ENCODE measurements at regions not wholly inside any gene's neighbourhood (a gene's known extent, or its start where the extent isn't known, plus 50 kb on each side); places are given as distances from the start of the nearest gene placed in this dataset.
"Not testable (repeated sequence)": the region's sequence is repeated elsewhere in the genome, so short reads cannot be mapped to it uniquely, and the experiment has no call there.

DNA sequence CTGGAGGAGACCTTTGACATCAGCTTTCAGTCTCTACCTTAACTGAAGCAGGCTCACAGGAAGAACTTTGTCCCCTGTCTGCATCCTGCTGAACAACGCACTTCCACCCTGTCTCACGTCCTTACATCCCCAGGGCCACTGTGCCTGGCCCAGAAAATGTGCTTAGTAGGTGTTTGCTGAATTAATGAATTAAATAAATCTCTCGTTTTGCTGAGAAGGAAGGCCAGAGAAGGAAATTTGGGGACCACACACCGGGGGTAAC is 54.3 kb upstream of the CREB3L1 start:
- H3K4me1 Mint-ChIP-seq (ENCODE audit: low read depth): peaks cover 3% of the 10 kb centered on the region
- ChIA-PET POLR2A (no interaction called here), CTCF (interaction anchor here (1.5 to 1.8 kb wide), 2 partner anchors 15 to 17 kb away, joined by 4 to 6 read pairs; no protein-coding TSS in a partner anchor)
- H3K27me3 Mint-ChIP-seq (ENCODE audit: low read depth): peaks cover 15% of the 10 kb centered on the region
- ATAC-seq: no peak
- H3K27ac Mint-ChIP-seq: no peak overlapping the region
- H3K36me3 Mint-ChIP-seq (ENCODE audit: low read depth): no peaks in the 10 kb centered on the region
- no peak for DNase-seq
- no peak overlapping the region for H3K4me3 Mint-ChIP-seq
- no peaks in the 10 kb centered on the region for H3K9me3 Mint-ChIP-seq (ENCODE audit: insufficient read depth)

GRCh38 chr11:46222490-46223251 is 54.8 kb upstream of the CREB3L1 start:
- H3K9me3 Mint-ChIP-seq (ENCODE audit: insufficient read depth): no peaks in the 10 kb centered on the region
- no peak overlapping the region for H3K27ac Mint-ChIP-seq
- no peak for DNase-seq
- peaks cover 15% of the 10 kb centered on the region for H3K27me3 Mint-ChIP-seq (ENCODE audit: low read depth)
- POLR2A ChIA-PET: interaction anchor here (0.6 kb wide), 1 partner anchor 586 kb away, joined by 3 read pairs; no protein-coding TSS in a partner anchor
- peaks cover 3% of the 10 kb centered on the region for H3K4me1 Mint-ChIP-seq (ENCODE audit: low read depth)
- no peak for ATAC-seq
- no peaks in the 10 kb centered on the region for H3K36me3 Mint-ChIP-seq (ENCODE audit: low read depth)
- CTCF ChIA-PET: interaction anchor here (1.5 to 1.8 kb wide), 2 partner anchors 16 to 17 kb away, joined by 4 to 6 read pairs; no protein-coding TSS in a partner anchor
- H3K4me3 Mint-ChIP-seq: no peak overlapping the region

DNA sequence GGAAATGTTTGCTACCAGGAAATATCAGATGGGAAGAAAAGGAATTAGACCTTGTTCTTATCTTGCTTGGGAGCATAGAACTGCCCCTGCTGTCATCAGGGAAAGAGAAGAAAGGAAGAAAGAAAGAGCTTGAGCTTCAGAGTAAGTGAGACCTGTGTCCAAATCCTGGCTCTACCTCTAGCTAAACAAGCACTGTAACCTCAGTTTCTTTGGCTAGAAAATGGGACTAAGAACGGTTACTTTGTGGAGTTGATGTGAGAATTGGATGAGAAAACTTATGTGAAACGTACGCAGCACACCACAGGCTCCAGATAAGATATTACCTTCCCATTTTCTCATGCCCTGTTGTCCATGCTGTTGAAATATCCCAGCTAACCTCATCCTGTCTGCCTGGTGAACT is 57.1 kb upstream of the CREB3L1 start:
- POLR2A ChIA-PET: no interaction called here
- H3K27ac Mint-ChIP-seq: no peak overlapping the region
- ATAC-seq: no peak

DNA sequence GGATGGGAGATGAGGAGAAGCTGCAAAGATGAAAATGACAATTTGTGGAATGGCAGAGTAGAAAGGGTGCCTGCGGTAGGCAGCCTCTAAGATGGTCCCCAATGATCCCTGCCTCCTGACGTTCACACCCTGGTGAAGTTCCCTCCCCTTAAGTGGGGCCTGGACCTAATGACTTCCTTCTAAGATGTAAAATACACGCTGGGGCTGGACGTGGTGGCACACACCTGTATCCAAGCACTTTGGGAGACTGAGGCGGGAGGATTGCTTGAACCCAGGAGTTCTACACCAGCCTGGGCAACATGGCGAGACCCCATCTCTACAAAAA is 60.7 kb upstream of the CREB3L1 start:
- ChIA-PET CTCF (no interaction called here), POLR2A (no interaction called here)
- no peak overlapping the region for H3K27ac Mint-ChIP-seq
- no peaks in the 10 kb centered on the region for H3K4me1 Mint-ChIP-seq (ENCODE audit: low read depth)
- peaks cover 4% of the 10 kb centered on the region for H3K27me3 Mint-ChIP-seq (ENCODE audit: low read depth)
- H3K36me3 Mint-ChIP-seq (ENCODE audit: low read depth): no peaks in the 10 kb centered on the region
- no peak for ATAC-seq
- no peak for DNase-seq
- no peak overlapping the region for H3K4me3 Mint-ChIP-seq
- no peaks in the 10 kb centered on the region for H3K9me3 Mint-ChIP-seq (ENCODE audit: insufficient read depth)

More for the DNA sequence above, 57.1 kb upstream of the CREB3L1 start:
- no peak for DNase-seq
- peaks cover 6% of the 10 kb centered on the region for H3K27me3 Mint-ChIP-seq (ENCODE audit: low read depth)
- CTCF ChIA-PET: no interaction called here
- no peak overlapping the region for H3K4me3 Mint-ChIP-seq
- H3K4me1 Mint-ChIP-seq (ENCODE audit: low read depth): peaks cover 3% of the 10 kb centered on the region
- H3K9me3 Mint-ChIP-seq (ENCODE audit: insufficient read depth): no peaks in the 10 kb centered on the region
- no peaks in the 10 kb centered on the region for H3K36me3 Mint-ChIP-seq (ENCODE audit: low read depth)

DNA sequence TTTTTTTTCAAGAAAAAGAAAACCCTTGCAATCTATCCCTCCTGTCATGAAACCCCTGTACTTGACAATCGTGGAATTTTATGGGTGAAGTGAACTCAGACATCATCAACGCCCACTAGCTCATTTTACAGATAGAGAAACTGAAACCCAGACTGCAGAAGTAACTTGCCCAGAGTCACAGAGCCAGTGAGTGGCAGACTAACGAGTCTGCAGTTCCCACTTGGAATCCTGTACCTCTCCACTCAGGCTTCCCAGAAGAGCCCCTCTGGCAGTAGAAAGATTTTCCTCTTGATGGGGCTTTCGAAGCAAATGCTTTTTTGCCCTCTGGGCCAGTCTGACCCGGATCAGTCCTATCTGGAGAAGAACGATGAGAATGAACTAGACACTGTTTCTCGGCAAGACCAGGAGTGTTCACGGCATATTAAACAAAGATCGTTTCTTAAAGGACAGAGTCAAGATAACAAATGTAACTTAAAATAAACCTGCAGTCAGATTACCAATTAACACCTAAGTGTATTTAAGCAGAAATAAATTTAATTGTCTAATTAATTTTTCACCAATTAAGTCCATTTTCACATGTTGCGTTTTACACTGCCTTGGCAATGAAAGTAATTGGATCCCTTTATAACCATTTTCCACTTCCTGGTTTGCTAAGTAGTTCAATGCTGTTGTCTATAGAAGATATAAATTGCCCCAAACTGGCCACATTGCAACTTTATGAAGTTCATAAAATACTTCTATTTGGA is 61.3 kb upstream of the CREB3L1 start:
- no peak for DNase-seq
- H3K27ac Mint-ChIP-seq: no peak overlapping the region
- no peaks in the 10 kb centered on the region for H3K4me1 Mint-ChIP-seq (ENCODE audit: low read depth)
- POLR2A ChIA-PET: no interaction called here
- H3K36me3 Mint-ChIP-seq (ENCODE audit: low read depth): no peaks in the 10 kb centered on the region
- H3K9me3 Mint-ChIP-seq (ENCODE audit: insufficient read depth): no peaks in the 10 kb centered on the region
- ATAC-seq: no peak
- H3K27me3 Mint-ChIP-seq (ENCODE audit: low read depth): peaks cover 4% of the 10 kb centered on the region
- CTCF ChIA-PET: no interaction called here
- no peak overlapping the region for H3K4me3 Mint-ChIP-seq

DNA sequence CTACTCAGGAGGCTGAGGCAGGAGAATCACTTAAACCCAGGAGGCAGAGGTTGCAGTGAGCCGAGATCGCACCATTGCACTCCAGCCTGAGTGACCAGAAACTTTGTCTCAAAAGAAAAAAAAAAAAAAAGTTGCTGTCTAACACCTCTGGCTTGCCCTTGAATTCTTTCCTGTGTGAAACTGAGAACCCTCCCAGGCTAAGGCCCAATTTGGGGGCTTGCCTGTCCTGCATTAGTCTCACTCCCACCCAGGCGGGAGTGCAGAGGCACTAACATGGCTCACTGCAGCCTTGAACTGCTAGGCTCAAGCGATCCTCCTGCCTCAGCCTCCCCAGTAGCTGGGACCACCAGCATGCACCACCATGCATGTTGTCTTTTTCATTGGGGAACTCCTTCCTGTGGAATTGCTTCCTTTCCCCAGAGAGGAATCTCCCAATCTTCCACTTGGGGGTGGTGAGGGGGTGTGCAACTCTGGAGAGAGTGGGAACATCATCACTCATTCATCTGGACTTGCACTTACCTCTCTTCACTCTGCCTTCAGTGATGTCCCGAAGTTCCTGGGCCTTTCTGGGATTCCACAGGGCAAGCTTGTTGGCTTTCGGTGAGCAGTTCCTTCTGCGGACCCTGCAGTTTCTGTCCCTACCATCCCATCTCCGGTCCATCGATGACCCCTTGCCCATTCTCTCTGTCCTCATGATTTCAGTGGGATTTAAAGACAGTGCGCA is 62.1 kb upstream of the CREB3L1 start:
- POLR2A ChIA-PET: no interaction called here
- DNase-seq (no peak), ATAC-seq (no peak)
- no peaks in the 10 kb centered on the region for H3K36me3 Mint-ChIP-seq (ENCODE audit: low read depth)
- H3K4me1 Mint-ChIP-seq (ENCODE audit: low read depth): peaks cover 6% of the 10 kb centered on the region
- no peak overlapping the region for H3K27ac Mint-ChIP-seq
- no peak overlapping the region for H3K4me3 Mint-ChIP-seq
- CTCF ChIA-PET: no interaction called here
- peaks cover 4% of the 10 kb centered on the region for H3K27me3 Mint-ChIP-seq (ENCODE audit: low read depth)
- no peaks in the 10 kb centered on the region for H3K9me3 Mint-ChIP-seq (ENCODE audit: insufficient read depth)

DNA sequence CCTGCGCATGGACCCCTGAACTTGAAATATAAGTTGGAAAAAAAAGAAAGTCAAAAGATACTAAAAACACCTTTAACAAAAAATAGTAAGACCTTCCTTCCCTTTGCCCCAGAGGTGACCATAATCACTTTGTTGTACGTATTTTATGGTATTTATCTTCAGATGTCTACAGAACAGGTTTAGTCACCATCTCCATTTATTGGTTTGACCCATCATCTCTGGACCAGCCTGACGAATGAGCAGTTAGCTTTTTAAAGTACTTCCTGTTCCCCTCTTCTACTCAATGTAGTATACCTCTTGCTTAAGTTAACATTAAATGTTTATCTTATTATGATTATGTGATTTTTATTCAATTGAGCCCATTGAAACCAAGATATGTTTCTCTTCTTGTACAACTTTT is 64.7 kb upstream of the CREB3L1 start:
- ChIA-PET POLR2A (no interaction called here), CTCF (no interaction called here)
- H3K27me3 Mint-ChIP-seq (ENCODE audit: low read depth): peaks cover 2% of the 10 kb centered on the region
- no peaks in the 10 kb centered on the region for H3K36me3 Mint-ChIP-seq (ENCODE audit: low read depth)
- peaks cover 13% of the 10 kb centered on the region for H3K4me1 Mint-ChIP-seq (ENCODE audit: low read depth)
- no peaks in the 10 kb centered on the region for H3K9me3 Mint-ChIP-seq (ENCODE audit: insufficient read depth)
- no peak for ATAC-seq
- H3K27ac Mint-ChIP-seq: no peak overlapping the region
- DNase-seq: no peak
- H3K4me3 Mint-ChIP-seq: no peak overlapping the region

DNA sequence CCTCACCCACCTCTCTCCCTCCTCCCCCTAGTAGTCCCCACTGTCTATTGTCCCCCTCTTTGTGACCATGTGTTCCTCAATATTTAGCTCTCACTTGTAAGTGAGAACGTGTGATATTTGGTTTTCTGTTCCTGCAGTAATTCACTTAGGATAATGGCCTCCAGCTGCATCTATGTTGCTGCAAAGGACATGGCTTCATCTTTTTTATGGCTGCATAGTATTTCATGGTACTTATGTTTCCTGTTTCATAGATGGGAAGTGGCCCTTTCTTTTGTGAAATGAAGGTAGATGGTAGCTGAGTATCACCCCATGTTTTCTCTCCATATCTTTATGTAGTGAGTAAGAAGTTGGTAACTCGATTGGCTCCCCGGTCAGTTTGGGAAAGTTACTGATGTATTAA is 66.6 kb upstream of the CREB3L1 start:
- ATAC-seq: no peak
- H3K27ac Mint-ChIP-seq: no peak overlapping the region
- H3K4me1 Mint-ChIP-seq (ENCODE audit: low read depth): peaks cover 13% of the 10 kb centered on the region
- H3K4me3 Mint-ChIP-seq: no peak overlapping the region
- ChIA-PET POLR2A (no interaction called here), CTCF (interaction anchor here (1.6 kb wide), 1 partner anchor 29 kb away, joined by 7 read pairs; no protein-coding TSS in a partner anchor)
- no peaks in the 10 kb centered on the region for H3K36me3 Mint-ChIP-seq (ENCODE audit: low read depth)
- no peaks in the 10 kb centered on the region for H3K9me3 Mint-ChIP-seq (ENCODE audit: insufficient read depth)
- no peak for DNase-seq
- peaks cover 2% of the 10 kb centered on the region for H3K27me3 Mint-ChIP-seq (ENCODE audit: low read depth)

- ATAC-seq (peak; percentile 36), DNase-seq (no peak)
- Mint-ChIP-seq H3K27me3 (ENCODE audit: low read depth) (peaks cover 2% of the 10 kb centered on the region), H3K36me3 (ENCODE audit: low read depth) (no peaks in the 10 kb centered on the region), H3K4me3 (no peak overlapping the region), H3K4me1 (ENCODE audit: low read depth) (peaks cover 13% of the 10 kb centered on the region), H3K27ac (peak overlapping the region; percentile 10), H3K9me3 (ENCODE audit: insufficient read depth) (no peaks in the 10 kb centered on the region)
- ChIA-PET CTCF (interaction anchor here (1.6 kb wide), 1 partner anchor 30 kb away, joined by 7 read pairs; no protein-coding TSS in a partner anchor), POLR2A (interaction anchor here (0.5 kb wide), 1 partner anchor 228 kb away, joined by 3 read pairs; no protein-coding TSS in a partner anchor)
Observed at GRCh38 chr11:46210133-46210636, 67.3 kb upstream of the CREB3L1 start.

DNA sequence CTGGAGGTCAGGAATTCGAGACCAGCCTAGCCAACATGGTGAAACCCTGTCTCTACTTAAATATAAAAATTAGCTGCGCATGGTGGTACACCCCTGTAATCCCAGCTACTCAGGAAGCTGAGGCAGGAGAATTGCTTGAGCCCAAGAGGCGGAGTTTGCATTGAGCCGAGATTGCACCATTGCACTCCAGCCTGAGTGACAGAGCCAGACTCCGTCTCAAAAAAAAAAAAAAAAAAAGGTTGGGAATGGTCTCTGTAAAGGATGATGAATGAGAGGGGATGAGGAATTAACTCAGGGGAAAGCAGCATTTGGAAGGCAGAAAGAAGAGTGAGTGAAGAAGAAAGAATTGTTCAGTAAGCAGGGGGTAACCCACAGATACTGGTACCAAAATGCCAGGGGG is 67.8 kb upstream of the CREB3L1 start:
- H3K9me3 Mint-ChIP-seq (ENCODE audit: insufficient read depth); DNase-seq; H3K27me3 Mint-ChIP-seq (ENCODE audit: low read depth); POLR2A ChIA-PET; H3K27ac Mint-ChIP-seq; ATAC-seq; H3K4me3 Mint-ChIP-seq; H3K36me3 Mint-ChIP-seq (ENCODE audit: low read depth): not testable (repeated sequence)
- peaks cover 13% of the 10 kb centered on the region for H3K4me1 Mint-ChIP-seq (ENCODE audit: low read depth)
- CTCF ChIA-PET: interaction anchor here (1.6 kb wide), 1 partner anchor 30 kb away, joined by 7 read pairs; no protein-coding TSS in a partner anchor

DNA sequence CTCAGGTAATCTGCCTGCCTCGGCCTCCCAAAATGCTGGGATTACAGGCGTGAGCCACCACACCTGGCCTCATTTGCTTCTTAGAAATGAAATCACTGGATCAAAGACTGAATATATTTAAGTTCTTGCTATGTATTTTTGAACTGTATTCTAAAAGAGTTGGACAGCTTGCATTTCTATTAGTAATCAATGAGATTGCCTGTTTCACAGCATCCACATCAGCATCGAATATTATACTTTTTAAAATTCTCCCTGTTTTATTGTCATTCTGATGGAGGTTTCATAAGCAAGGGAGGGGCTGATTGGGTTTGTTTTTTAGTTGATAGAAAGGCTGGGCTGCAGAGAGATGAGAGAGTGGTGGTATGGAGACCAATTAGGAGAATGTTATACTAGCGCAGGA is 68.7 kb upstream of the CREB3L1 start:
- CTCF ChIA-PET: no interaction called here
- H3K4me3 Mint-ChIP-seq: no peak overlapping the region
- no peak for ATAC-seq

GRCh38 chr11:46207270-46207669 is 70.2 kb upstream of the CREB3L1 start:
- ChIA-PET CTCF (no interaction called here), POLR2A (no interaction called here)
- ATAC-seq (no peak), DNase-seq (no peak)
- Mint-ChIP-seq H3K4me1 (ENCODE audit: low read depth) (peaks cover 13% of the 10 kb centered on the region), H3K27ac (no peak overlapping the region), H3K9me3 (ENCODE audit: insufficient read depth) (no peaks in the 10 kb centered on the region), H3K27me3 (ENCODE audit: low read depth) (peaks cover 13% of the 10 kb centered on the region), H3K4me3 (no peak overlapping the region), H3K36me3 (ENCODE audit: low read depth) (no peaks in the 10 kb centered on the region)

More for the DNA sequence above, 68.7 kb upstream of the CREB3L1 start:
- H3K36me3 Mint-ChIP-seq (ENCODE audit: low read depth): no peaks in the 10 kb centered on the region
- peaks cover 13% of the 10 kb centered on the region for H3K4me1 Mint-ChIP-seq (ENCODE audit: low read depth)
- no peaks in the 10 kb centered on the region for H3K9me3 Mint-ChIP-seq (ENCODE audit: insufficient read depth)
- POLR2A ChIA-PET: no interaction called here
- H3K27ac Mint-ChIP-seq: no peak overlapping the region
- H3K27me3 Mint-ChIP-seq (ENCODE audit: low read depth): peaks cover 7% of the 10 kb centered on the region
- DNase-seq: no peak
